Liver (tissue), 3 donors: ENCODE measurements at regions not wholly inside any gene's neighbourhood (a gene's known extent, or its start where the extent isn't known, plus 50 kb on each side); places are given as distances from the start of the nearest gene placed in this dataset.

ENCODE experiments used
- EGR1 ChIP-seq, 2 donors: IDR thresholded peaks; 2 replicates each; pipeline ENCODE4 v1.6.1; 2016 to 2018; ENCODE audit warnings: antibody characterized with exemption in 2 of 2, low read depth in 2 of 2
- GABPA ChIP-seq, 2 donors: IDR thresholded peaks in 1 of 2; conservative IDR thresholded peaks in 1 of 2; 2 replicates each; pipeline ENCODE4 v1.6.1; 2016; ENCODE audit warnings: antibody characterized with exemption in 2 of 2, mild to moderate bottlenecking in 1 of 2, moderate library complexity in 1 of 2
- HNF4G ChIP-seq: IDR thresholded peaks from 2 replicates; pipeline ENCODE4 v1.6.1; 2016; ENCODE audit warnings: antibody characterized with exemption
- JUND ChIP-seq, 2 donors: IDR thresholded peaks; 2 replicates each; pipeline ENCODE4 v1.6.1; 2016; ENCODE audit warnings: antibody characterized with exemption in 2 of 2
- RAD21 ChIP-seq, 2 donors: IDR thresholded peaks; 2 replicates each; pipeline ENCODE4 v1.6.1; 2016; ENCODE audit warnings: antibody characterized with exemption in 2 of 2, mild to moderate bottlenecking in 2 of 2
- TF ChIP-seq, protein P1 (sequence below): fragments of 150-350 bp; IDR thresholded peaks from 2 replicates; pipeline ENCODE4 v1.5.1; 2017; ENCODE audit warnings: improper control_type of control experiment, low read depth, low read length; ENCODE audit not compliant: missing input control
- TF ChIP-seq, protein P2 (sequence below): IDR thresholded peaks from 2 replicates; pipeline ENCODE4 v1.6.1; 2016; ENCODE audit warnings: antibody characterized with exemption
- TF ChIP-seq, protein P3 (sequence below): IDR thresholded peaks from 2 replicates; pipeline ENCODE4 v1.6.1; 2016; ENCODE audit warnings: antibody characterized with exemption, mild to moderate bottlenecking
- TF ChIP-seq, protein P4 (sequence below): IDR thresholded peaks from 2 replicates; pipeline ENCODE4 v1.6.1; 2016; ENCODE audit warnings: antibody characterized with exemption
- donor health status: healthy.
- donor health status: healthy.

DNA sequence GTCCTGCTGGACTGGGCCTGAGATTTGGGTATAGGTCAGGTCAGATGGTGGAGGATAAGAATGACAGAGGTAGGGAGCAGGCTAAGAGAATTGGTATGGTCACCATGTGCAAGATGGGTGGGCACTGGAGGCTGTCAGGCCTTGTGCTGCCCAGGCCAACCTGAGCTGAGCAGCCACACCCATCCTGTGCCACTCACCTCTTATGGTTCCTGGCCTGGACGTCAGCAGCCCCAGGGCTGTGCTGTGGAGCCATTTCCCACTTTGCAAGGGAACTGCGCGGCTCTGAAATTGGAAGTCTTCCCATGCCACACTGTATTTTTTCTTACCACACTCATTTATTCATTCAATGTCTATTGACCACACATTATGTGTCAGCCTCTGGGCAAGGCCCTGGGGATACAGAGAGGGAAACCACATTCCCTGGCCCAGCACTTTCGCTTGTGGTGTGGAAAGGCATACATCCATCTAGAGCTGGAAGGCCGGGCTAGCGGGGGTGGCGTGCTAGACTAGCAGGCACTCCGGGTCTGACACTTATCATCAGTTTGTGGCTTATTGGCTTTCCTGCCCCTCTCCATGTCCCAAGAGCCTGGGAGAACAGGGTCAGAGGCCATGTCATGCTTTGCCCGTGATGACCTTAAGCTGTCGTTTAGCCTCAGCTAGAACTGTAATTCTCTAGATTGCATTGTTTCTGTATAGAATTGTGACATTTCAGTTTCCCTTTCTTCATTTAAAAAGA is 51.1 kb upstream of the POLG start:
- TF ChIP-seq, protein P1, sequence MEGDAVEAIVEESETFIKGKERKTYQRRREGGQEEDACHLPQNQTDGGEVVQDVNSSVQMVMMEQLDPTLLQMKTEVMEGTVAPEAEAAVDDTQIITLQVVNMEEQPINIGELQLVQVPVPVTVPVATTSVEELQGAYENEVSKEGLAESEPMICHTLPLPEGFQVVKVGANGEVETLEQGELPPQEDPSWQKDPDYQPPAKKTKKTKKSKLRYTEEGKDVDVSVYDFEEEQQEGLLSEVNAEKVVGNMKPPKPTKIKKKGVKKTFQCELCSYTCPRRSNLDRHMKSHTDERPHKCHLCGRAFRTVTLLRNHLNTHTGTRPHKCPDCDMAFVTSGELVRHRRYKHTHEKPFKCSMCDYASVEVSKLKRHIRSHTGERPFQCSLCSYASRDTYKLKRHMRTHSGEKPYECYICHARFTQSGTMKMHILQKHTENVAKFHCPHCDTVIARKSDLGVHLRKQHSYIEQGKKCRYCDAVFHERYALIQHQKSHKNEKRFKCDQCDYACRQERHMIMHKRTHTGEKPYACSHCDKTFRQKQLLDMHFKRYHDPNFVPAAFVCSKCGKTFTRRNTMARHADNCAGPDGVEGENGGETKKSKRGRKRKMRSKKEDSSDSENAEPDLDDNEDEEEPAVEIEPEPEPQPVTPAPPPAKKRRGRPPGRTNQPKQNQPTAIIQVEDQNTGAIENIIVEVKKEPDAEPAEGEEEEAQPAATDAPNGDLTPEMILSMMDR: no peak
- TF ChIP-seq, protein P2, sequence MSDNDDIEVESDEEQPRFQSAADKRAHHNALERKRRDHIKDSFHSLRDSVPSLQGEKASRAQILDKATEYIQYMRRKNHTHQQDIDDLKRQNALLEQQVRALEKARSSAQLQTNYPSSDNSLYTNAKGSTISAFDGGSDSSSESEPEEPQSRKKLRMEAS: no peak
- TF ChIP-seq JUND (IDR thresholded peaks at IDR 0.05) (no peak), RAD21 (IDR thresholded peaks at IDR 0.05) (no peak), EGR1 (IDR thresholded peaks at IDR 0.05; ENCODE audit: low read depth in 2 of 2) (no peak), GABPA (IDR thresholded peaks at IDR 0.05 in 1 of 2, conservative IDR thresholded peaks at IDR 0.05 in 1 of 2) (no peak), HNF4G (no peak)
- TF ChIP-seq, protein P3, sequence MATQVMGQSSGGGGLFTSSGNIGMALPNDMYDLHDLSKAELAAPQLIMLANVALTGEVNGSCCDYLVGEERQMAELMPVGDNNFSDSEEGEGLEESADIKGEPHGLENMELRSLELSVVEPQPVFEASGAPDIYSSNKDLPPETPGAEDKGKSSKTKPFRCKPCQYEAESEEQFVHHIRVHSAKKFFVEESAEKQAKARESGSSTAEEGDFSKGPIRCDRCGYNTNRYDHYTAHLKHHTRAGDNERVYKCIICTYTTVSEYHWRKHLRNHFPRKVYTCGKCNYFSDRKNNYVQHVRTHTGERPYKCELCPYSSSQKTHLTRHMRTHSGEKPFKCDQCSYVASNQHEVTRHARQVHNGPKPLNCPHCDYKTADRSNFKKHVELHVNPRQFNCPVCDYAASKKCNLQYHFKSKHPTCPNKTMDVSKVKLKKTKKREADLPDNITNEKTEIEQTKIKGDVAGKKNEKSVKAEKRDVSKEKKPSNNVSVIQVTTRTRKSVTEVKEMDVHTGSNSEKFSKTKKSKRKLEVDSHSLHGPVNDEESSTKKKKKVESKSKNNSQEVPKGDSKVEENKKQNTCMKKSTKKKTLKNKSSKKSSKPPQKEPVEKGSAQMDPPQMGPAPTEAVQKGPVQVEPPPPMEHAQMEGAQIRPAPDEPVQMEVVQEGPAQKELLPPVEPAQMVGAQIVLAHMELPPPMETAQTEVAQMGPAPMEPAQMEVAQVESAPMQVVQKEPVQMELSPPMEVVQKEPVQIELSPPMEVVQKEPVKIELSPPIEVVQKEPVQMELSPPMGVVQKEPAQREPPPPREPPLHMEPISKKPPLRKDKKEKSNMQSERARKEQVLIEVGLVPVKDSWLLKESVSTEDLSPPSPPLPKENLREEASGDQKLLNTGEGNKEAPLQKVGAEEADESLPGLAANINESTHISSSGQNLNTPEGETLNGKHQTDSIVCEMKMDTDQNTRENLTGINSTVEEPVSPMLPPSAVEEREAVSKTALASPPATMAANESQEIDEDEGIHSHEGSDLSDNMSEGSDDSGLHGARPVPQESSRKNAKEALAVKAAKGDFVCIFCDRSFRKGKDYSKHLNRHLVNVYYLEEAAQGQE: no peak
- TF ChIP-seq, protein P4, sequence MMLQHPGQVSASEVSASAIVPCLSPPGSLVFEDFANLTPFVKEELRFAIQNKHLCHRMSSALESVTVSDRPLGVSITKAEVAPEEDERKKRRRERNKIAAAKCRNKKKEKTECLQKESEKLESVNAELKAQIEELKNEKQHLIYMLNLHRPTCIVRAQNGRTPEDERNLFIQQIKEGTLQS: no peak
